Stomach (tissue), 8 donors: ENCODE measurements at regions not wholly inside any gene's neighbourhood (a gene's known extent, or its start where the extent isn't known, plus 50 kb on each side); places are given as distances from the start of the nearest gene placed in this dataset.
"Not testable (repeated sequence)": the region's sequence is repeated elsewhere in the genome, so short reads cannot be mapped to it uniquely, and the experiment has no call there.

Experiments used
- DNase-seq, 2 donors: peaks; one replicate each; pipeline versions ENCODE4 v3.0.0 to v3.0.0-alpha.2; 2013 to 2019
- H3K27ac ChIP-seq, 5 donors: fragments of 200-600 bp in 4 of 5; sonication (generic) in 4 of 5; one replicate each; pipeline ENCODE4 v1.5.1; 2013 to 2019; ENCODE audit warnings: mild to moderate bottlenecking in 1 of 5, moderate library complexity in 1 of 5
- H3K27me3 ChIP-seq, 3 donors: fragments of 200-600 bp; sonication (generic); one replicate each; pipeline ENCODE4 v1.5.1; 2017 to 2019; ENCODE audit warnings: mixed run types in 1 of 3
- H3K36me3 ChIP-seq, 4 donors: fragments of 200-600 bp; sonication (generic); 1 replicate in 3 of 4; 2 replicates in 1 of 4; pipeline ENCODE4 v1.5.1; 2016 to 2019
- H3K4me1 ChIP-seq, 4 donors: fragments of 200-600 bp; sonication (generic); one replicate each; pipeline ENCODE4 v1.5.1; 2016 to 2019
- H3K4me3 ChIP-seq, 4 donors: fragments of 200-600 bp; sonication (generic) in 3 of 4; one replicate each; pipeline ENCODE4 v1.5.1; 2016 to 2019; ENCODE audit warnings: mild to moderate bottlenecking in 1 of 4
- H3K9me3 ChIP-seq, 4 donors: fragments of 200-600 bp; sonication (generic); one replicate each; pipeline ENCODE4 v1.5.1; 2016 to 2019
- CTCF ChIP-seq, 7 experiments: fragments of 450-650 bp in 4 of 7; fragments of 200-600 bp in 3 of 7; sonication (generic) in 3 of 7; IDR thresholded peaks; one replicate each; pipeline ENCODE4 v1.5.1; 2016 to 2019; ENCODE audit warnings: antibody characterized with exemption in 7 of 7, control low read depth in 2 of 7, mild to moderate bottlenecking in 1 of 7
- EP300 ChIP-seq: sonication (generic); formaldehyde crosslinking; IDR thresholded peaks from one replicate; pipeline ENCODE4 v1.6.1; 2017; ENCODE audit warnings: antibody characterized with exemption
- POLR2A ChIP-seq, 4 donors: fragments of 450-650 bp; IDR thresholded peaks; one replicate each; pipeline ENCODE4 v1.6.1; 2016; ENCODE audit warnings: antibody characterized with exemption in 4 of 4, control low read depth in 2 of 4, mild to moderate bottlenecking in 1 of 4, moderate library complexity in 1 of 4
- POLR2AphosphoS5 ChIP-seq, 3 donors: sonication (generic); formaldehyde crosslinking; IDR thresholded peaks; one replicate each; pipeline ENCODE4 v1.6.1; 2016; ENCODE audit warnings: antibody characterized with exemption in 3 of 3
- WGBS, 5 donors: extraction: QIAGEN DNeasy Blood & Tissue Kit in 3 of 5; methylation state at CpG; one replicate each; pipeline versions ENCODE4 v1.1.5 to v1.1.7; 2013 to 2018; 5-methylcytosine and 5-hydroxymethylcytosine counted together
- intact Hi-C: fragments of 100-400 bp; cut with DNase I; formaldehyde crosslinking; loops from one replicate; pipeline ENCODE4 v1.15.1; 2023; ENCODE audit warnings: low total_unique reads
- donor health status: healthy with polysubstance abuse.
- donor health status: Bipolar disorder and iron deficiency.
- donor health status: healthy.

GRCh38 chr3:177359593-177360357 is 162.5 kb upstream of the TBL1XR1 start:
- Histone ChIP-seq H3K4me1 (peaks cover 47 to 73% (median 55%) of the 10 kb centered on the region in 4 donors), H3K4me3 (peak overlapping the region; percentile 27 to 41 (median 38)), H3K36me3 (no peaks in the 10 kb centered on the region), H3K27ac (peak overlapping the region; percentile 81 to 92 (median 90)), H3K27me3 (no peaks in the 10 kb centered on the region), H3K9me3 (no peaks in the 10 kb centered on the region)
- intact Hi-C loops = loop anchor here (5.0 to 10.0 kb wide), 2 partner anchors 157 to 305 kb away; no protein-coding TSS in a partner anchor
- TF ChIP-seq CTCF (IDR thresholded peaks at IDR 0.05) (no peak), POLR2A (IDR thresholded peaks at IDR 0.05) (peak in 1 of 4 donors; percentile 32), POLR2AphosphoS5 (IDR thresholded peaks at IDR 0.05) (peak; percentile 97 to 99 (median 98)), EP300 (peak; percentile 96)
- DNase-seq = peak; percentile 96 to 98
- 0 to 1% (median 0%) methylated on average over 10 to 40 of the region's 40 CpGs for WGBS, 5 donors

- Histone ChIP-seq H3K4me3 (peak overlapping the region in 1 of 4 donors; percentile 37), H3K9me3 (no peaks in the 10 kb centered on the region), H3K27me3 (no peaks in the 10 kb centered on the region), H3K4me1 (peaks cover 43 to 66% (median 52%) of the 10 kb centered on the region in 4 donors), H3K36me3 (no peaks in the 10 kb centered on the region), H3K27ac (peak overlapping the region in 4 of 5 donors; percentile 86 to 92 (median 90))
- DNase-seq = peak in 1 of 2 donors; percentile 53
- no peak for TF ChIP-seq CTCF (IDR thresholded peaks at IDR 0.05)
- TF ChIP-seq EP300 = no peak
- TF ChIP-seq POLR2AphosphoS5 (IDR thresholded peaks at IDR 0.05) = no peak
- no peak for TF ChIP-seq POLR2A (IDR thresholded peaks at IDR 0.05)
- intact Hi-C loops = loop anchor here (10.0 kb wide), 1 partner anchor 307 kb away; no protein-coding TSS in a partner anchor
- WGBS, 5 donors = 73 to 90% (median 81%) methylated on average over 8 to 13 of the region's 13 CpGs
Measured at GRCh38 chr3:177361081-177361938, 164.0 kb upstream of the TBL1XR1 start.

GRCh38 chr3:177362626-177363025 is 165.3 kb upstream of the TBL1XR1 start:
- no peaks in the 10 kb centered on the region for H3K36me3 ChIP-seq
- peak in 1 of 2 donors; percentile 53 for DNase-seq
- 45 to 65% (median 56%) methylated on average over 2 of the region's 2 CpGs for WGBS, 5 donors
- intact Hi-C loops = loop anchor here (10.0 kb wide), 1 partner anchor 308 kb away; no protein-coding TSS in a partner anchor
- no peaks in the 10 kb centered on the region for H3K9me3 ChIP-seq
- H3K4me3 ChIP-seq = no peak overlapping the region
- H3K4me1 ChIP-seq = peaks cover 31 to 53% (median 41%) of the 10 kb centered on the region in 4 donors
- no peak for TF ChIP-seq POLR2AphosphoS5 (IDR thresholded peaks at IDR 0.05)
- TF ChIP-seq EP300 = no peak
- no peak for TF ChIP-seq CTCF (IDR thresholded peaks at IDR 0.05)
- no peak for TF ChIP-seq POLR2A (IDR thresholded peaks at IDR 0.05)
- H3K27me3 ChIP-seq = no peaks in the 10 kb centered on the region
- no peak overlapping the region for H3K27ac ChIP-seq

- Histone ChIP-seq H3K4me3 (no peak overlapping the region), H3K27ac (no peak overlapping the region), H3K9me3 (no peaks in the 10 kb centered on the region), H3K4me1 (peaks cover 15 to 37% (median 25%) of the 10 kb centered on the region in 4 donors), H3K36me3 (no peaks in the 10 kb centered on the region), H3K27me3 (no peaks in the 10 kb centered on the region)
- 97 to 100% (median 98%) methylated on average over 4 of the region's 4 CpGs for WGBS, 5 donors
- no peak for TF ChIP-seq POLR2A (IDR thresholded peaks at IDR 0.05)
- TF ChIP-seq CTCF (IDR thresholded peaks at IDR 0.05) = no peak
- no peak for TF ChIP-seq POLR2AphosphoS5 (IDR thresholded peaks at IDR 0.05)
- TF ChIP-seq EP300 = no peak
- DNase-seq = no peak
- intact Hi-C loops = loop anchor here (10.0 kb wide), 1 partner anchor 309 kb away; no protein-coding TSS in a partner anchor
Measured at GRCh38 chr3:177364236-177364635, 167.0 kb upstream of the TBL1XR1 start.

- intact Hi-C loops = loop anchor here (10.0 kb wide), 1 partner anchor 310 kb away; no protein-coding TSS in a partner anchor
- not testable (repeated sequence) for H3K27me3 ChIP-seq, H3K36me3 ChIP-seq, H3K4me3 ChIP-seq, DNase-seq, H3K27ac ChIP-seq, H3K9me3 ChIP-seq
- H3K4me1 ChIP-seq = peaks cover 10 to 27% (median 18%) of the 10 kb centered on the region in 4 donors
- WGBS, 5 donors = 96 to 98% (median 97%) methylated on average over 3 of the region's 3 CpGs
Measured at GRCh38 chr3:177365294-177365693, 168.0 kb upstream of the TBL1XR1 start.
